Testis (tissue), 2 donors: ENCODE measurements at regions not wholly inside any gene's neighbourhood (a gene's known extent, or its start where the extent isn't known, plus 50 kb on each side); places are given as distances from the start of the nearest gene placed in this dataset.

Experiments used
- DNase-seq: peaks from one replicate; pipeline ENCODE4 v3.0.0-alpha.2; 2019
- H3K27ac ChIP-seq, 2 donors: fragments of 200-600 bp; sonication (generic); one replicate each; pipeline ENCODE4 v1.5.1; 2019
- H3K27me3 ChIP-seq: fragments of 200-600 bp; sonication (generic); one replicate; pipeline ENCODE4 v1.5.1; 2019
- H3K36me3 ChIP-seq: fragments of 200-600 bp; sonication (generic); one replicate; pipeline ENCODE4 v1.5.1; 2017; ENCODE audit warnings: low read depth; ENCODE audit errors: missing control alignments
- H3K4me1 ChIP-seq: fragments of 200-600 bp; sonication (generic); one replicate; pipeline ENCODE4 v1.5.1; 2019
- H3K4me3 ChIP-seq, 2 donors: fragments of 200-600 bp; sonication (generic); one replicate each; pipeline ENCODE4 v1.5.1; 2017 to 2019
- H3K9me3 ChIP-seq: fragments of 200-600 bp; sonication (generic); one replicate; pipeline ENCODE4 v1.5.1; 2017
- CTCF ChIP-seq, 3 experiments: fragments of 450-650 bp in 2 of 3; fragments of 200-600 bp in 1 of 3; sonication (generic) in 1 of 3; IDR thresholded peaks; one replicate each; pipeline ENCODE4 v1.5.1; 2016 to 2019; ENCODE audit warnings: antibody characterized with exemption in 3 of 3, mild to moderate bottlenecking in 2 of 3, moderate library complexity in 1 of 3
- POLR2A ChIP-seq: fragments of 450-650 bp; IDR thresholded peaks from one replicate; pipeline ENCODE4 v1.6.1; 2017; ENCODE audit warnings: antibody characterized with exemption, mild to moderate bottlenecking, moderate library complexity
- WGBS, 2 donors: methylation state at CpG; one replicate each; pipeline ENCODE4 v1.1.5; 2018; 5-methylcytosine and 5-hydroxymethylcytosine counted together
- intact Hi-C: fragments of 100-400 bp; cut with DNase I; formaldehyde crosslinking; loops from one replicate; pipeline ENCODE4 v1.15.1; 2023; ENCODE audit warnings: low total_unique reads

GRCh38 chr2:204187229-204188083 is 250.9 kb downstream of the ICOS start:
- H3K4me1 ChIP-seq, result no peaks in the 10 kb centered on the region
- intact Hi-C loops, result no loop called here
- no peaks in the 10 kb centered on the region for H3K36me3 ChIP-seq
- no peaks in the 10 kb centered on the region for H3K27me3 ChIP-seq
- no peak overlapping the region for H3K4me3 ChIP-seq
- no peak overlapping the region for H3K27ac ChIP-seq
- no peaks in the 10 kb centered on the region for H3K9me3 ChIP-seq
- WGBS, 2 donors, result 74 to 78% methylated on average over 4 of the region's 4 CpGs
- DNase-seq, result no peak
- TF ChIP-seq POLR2A (no peak), CTCF (IDR thresholded peaks at IDR 0.05) (no peak)

GRCh38 chr2:204191574-204191973 is 255.0 kb downstream of the ICOS start:
- H3K27me3 ChIP-seq, result no peaks in the 10 kb centered on the region

GRCh38 chr2:204195498-204195897 is 258.9 kb downstream of the ICOS start:
- H3K9me3 ChIP-seq, result no peaks in the 10 kb centered on the region
- H3K4me3 ChIP-seq, result no peak overlapping the region
- H3K4me1 ChIP-seq, result no peaks in the 10 kb centered on the region
- TF ChIP-seq CTCF (IDR thresholded peaks at IDR 0.05) (no peak), POLR2A (no peak)
- intact Hi-C loops, result no loop called here
- 87 to 90% methylated on average over 4 of the region's 4 CpGs for WGBS, 2 donors
- H3K36me3 ChIP-seq, result no peaks in the 10 kb centered on the region
- H3K27me3 ChIP-seq, result no peaks in the 10 kb centered on the region
- no peak for DNase-seq
- H3K27ac ChIP-seq, result no peak overlapping the region

More at GRCh38 chr2:204191574-204191973, 255.0 kb downstream of the ICOS start:
- Histone ChIP-seq H3K9me3 (no peaks in the 10 kb centered on the region), H3K36me3 (no peaks in the 10 kb centered on the region), H3K4me1 (no peaks in the 10 kb centered on the region), H3K4me3 (no peak overlapping the region), H3K27ac (no peak overlapping the region)
- no peak for DNase-seq
- intact Hi-C loops, result no loop called here
- no peak for TF ChIP-seq CTCF (IDR thresholded peaks at IDR 0.05)
- TF ChIP-seq POLR2A, result no peak

GRCh38 chr2:204197336-204198005 is 260.9 kb downstream of the ICOS start:
- Histone ChIP-seq H3K9me3 (no peaks in the 10 kb centered on the region), H3K27ac (no peak overlapping the region), H3K4me1 (no peaks in the 10 kb centered on the region), H3K27me3 (no peaks in the 10 kb centered on the region), H3K36me3 (no peaks in the 10 kb centered on the region), H3K4me3 (no peak overlapping the region)
- no peak for TF ChIP-seq CTCF (IDR thresholded peaks at IDR 0.05)
- no peak for TF ChIP-seq POLR2A
- intact Hi-C loops, result no loop called here
- DNase-seq, result no peak
- 76 to 77% methylated on average over 5 of the region's 5 CpGs for WGBS, 2 donors
